ENCODE measurements at regions not wholly inside any gene's neighbourhood (a gene's known extent, or its start where the extent isn't known, plus 50 kb on each side); places are given as distances from the start of the nearest gene placed in this dataset.

DNA sequence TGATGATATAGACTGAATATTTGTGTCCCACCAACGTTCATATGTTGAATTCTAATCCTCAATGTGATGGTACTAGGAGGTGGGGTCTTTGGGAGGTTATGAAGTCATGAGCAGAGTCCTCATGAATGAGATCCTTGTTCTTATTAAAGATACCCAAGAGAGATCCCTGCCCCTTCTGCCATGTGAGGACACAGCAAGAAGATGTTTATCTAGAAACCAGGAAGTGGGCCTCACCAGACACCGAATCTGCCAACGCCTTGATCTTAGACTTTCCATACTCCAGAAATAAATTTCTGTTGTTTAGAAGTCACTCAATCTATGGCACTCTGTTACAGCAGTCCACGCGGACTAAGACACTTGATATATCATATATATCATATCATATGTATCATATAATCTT lies 67.7 kb upstream of the GCM1 start:
- H3K9ac ChIP-seq (ENCODE audit: insufficient read depth, low read depth, low read length) = no peak overlapping the region
- in situ Hi-C loops (cut with HindIII; ENCODE audit: extremely low pct_ligation_motif_present, low pct_unique_long_range_greater_than_20kb) = no loop called here
- H2AFZ ChIP-seq (ENCODE audit: low read length) = no peak overlapping the region
- intact Hi-C loops (cut with micrococcal nuclease; ENCODE audit: unreplicated experiment) = no loop called here
- no peak overlapping the region for H3K4me3 ChIP-seq (replicated peaks in 1 of 3; ENCODE audit: insufficient read depth in 1 of 3, low read depth in 2 of 3, low read length in 3 of 3)
- H3K9me3 ChIP-seq (ENCODE audit: low read length) = peaks cover 8% of the 10 kb centered on the region; the same call in 1 of the 2 replicates
- CTCF ChIA-PET (ENCODE audit: low intra/inter-chr PET ratio, low total read pairs) = no interaction called here
- H4K20me1 ChIP-seq (ENCODE audit: insufficient read depth, low read length) = no peaks in the 10 kb centered on the region
- TF ChIP-seq IKZF1 (IDR thresholded peaks at IDR 0.05) (no peak), MIER2 (CRISPR knock-in tag; IDR thresholded peaks at IDR 0.05) (no peak), NFRKB (IDR thresholded peaks at IDR 0.05) (no peak), ZNF496 (CRISPR knock-in tag; IDR thresholded peaks at IDR 0.05; ENCODE audit: insufficient replicate concordance) (no peak), SYNCRIP (IDR thresholded peaks at IDR 0.05; ENCODE audit: insufficient read depth, low read depth, low read length) (no peak)
- BruUV-seq (replicated peaks) = no TSS peak
- no peaks in the 10 kb centered on the region for H3K36me3 ChIP-seq (replicated peaks in 1 of 2; ENCODE audit: control insufficient read depth in 1 of 2, insufficient read depth in 2 of 2, low read length in 2 of 2)
- no peaks in the 10 kb centered on the region for H3K27me3 ChIP-seq (ENCODE audit: control insufficient read depth in 1 of 2, insufficient read depth in 2 of 2, low read length in 2 of 2)
- POLR2A ChIA-PET = no interaction called here
- ATAC-seq (no peak), FAIRE-seq (no peak), DNase-seq (ENCODE audit: low spot score) (no peak)
- H3K4me1 ChIP-seq (ENCODE audit: insufficient read depth, low read length) = no peaks in the 10 kb centered on the region
- 38% methylated on average over 5 of the region's 5 CpGs for WGBS (ENCODE audit: low lambda C conversion rate)
- no peaks in the 10 kb centered on the region for H3K79me2 ChIP-seq (ENCODE audit: insufficient read depth, low read length)
- H3K27ac ChIP-seq (ENCODE audit: extremely low read length, insufficient read depth, low read length) = no peak overlapping the region
- no peak overlapping the region for H3K4me2 ChIP-seq (ENCODE audit: low read depth, low read length)

DNA sequence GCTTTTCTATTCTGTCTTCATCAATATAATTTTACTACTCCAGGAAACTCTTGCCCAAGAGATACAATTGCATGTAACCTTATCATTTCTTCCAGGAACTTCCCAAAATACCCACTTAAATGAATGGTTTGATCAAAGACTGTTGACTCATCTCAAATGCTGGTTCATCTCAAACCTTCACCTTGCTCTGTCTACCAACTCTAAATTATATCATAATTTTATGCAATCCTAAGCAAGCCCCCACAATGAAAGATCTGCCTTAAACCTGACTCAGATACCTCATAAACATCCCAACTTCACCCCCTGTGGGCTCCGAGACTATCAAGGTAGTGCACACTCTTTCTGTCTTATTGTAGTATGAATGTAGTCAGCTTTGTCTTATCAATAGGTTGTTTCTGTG lies 65.5 kb upstream of the GCM1 start:
- Histone ChIP-seq H3K4me3 (replicated peaks in 1 of 3; ENCODE audit: insufficient read depth in 1 of 3, low read depth in 2 of 3, low read length in 3 of 3) (no peak overlapping the region), H3K9ac (ENCODE audit: insufficient read depth, low read depth, low read length) (no peak overlapping the region), H3K9me3 (ENCODE audit: low read length) (peaks cover 8% of the 10 kb centered on the region; the same call in 1 of the 2 replicates), H2AFZ (ENCODE audit: low read length) (no peak overlapping the region), H4K20me1 (ENCODE audit: insufficient read depth, low read length) (no peaks in the 10 kb centered on the region), H3K4me1 (ENCODE audit: insufficient read depth, low read length) (no peaks in the 10 kb centered on the region), H3K36me3 (replicated peaks in 1 of 2; ENCODE audit: control insufficient read depth in 1 of 2, insufficient read depth in 2 of 2, low read length in 2 of 2) (no peaks in the 10 kb centered on the region), H3K27me3 (ENCODE audit: control insufficient read depth in 1 of 2, insufficient read depth in 2 of 2, low read length in 2 of 2) (no peaks in the 10 kb centered on the region), H3K27ac (ENCODE audit: extremely low read length, insufficient read depth, low read length) (no peak overlapping the region), H3K79me2 (ENCODE audit: insufficient read depth, low read length) (no peaks in the 10 kb centered on the region), H3K4me2 (ENCODE audit: low read depth, low read length) (no peak overlapping the region)
- DNase-seq (ENCODE audit: low spot score) (no peak), FAIRE-seq (no peak), ATAC-seq (no peak)
- no peak for TF ChIP-seq ZNF557 (CRISPR knock-in tag; IDR thresholded peaks at IDR 0.05)
- no peak for TF ChIP-seq CEBPG (CRISPR knock-in tag; IDR thresholded peaks at IDR 0.05)
- TF ChIP-seq, protein P1, sequence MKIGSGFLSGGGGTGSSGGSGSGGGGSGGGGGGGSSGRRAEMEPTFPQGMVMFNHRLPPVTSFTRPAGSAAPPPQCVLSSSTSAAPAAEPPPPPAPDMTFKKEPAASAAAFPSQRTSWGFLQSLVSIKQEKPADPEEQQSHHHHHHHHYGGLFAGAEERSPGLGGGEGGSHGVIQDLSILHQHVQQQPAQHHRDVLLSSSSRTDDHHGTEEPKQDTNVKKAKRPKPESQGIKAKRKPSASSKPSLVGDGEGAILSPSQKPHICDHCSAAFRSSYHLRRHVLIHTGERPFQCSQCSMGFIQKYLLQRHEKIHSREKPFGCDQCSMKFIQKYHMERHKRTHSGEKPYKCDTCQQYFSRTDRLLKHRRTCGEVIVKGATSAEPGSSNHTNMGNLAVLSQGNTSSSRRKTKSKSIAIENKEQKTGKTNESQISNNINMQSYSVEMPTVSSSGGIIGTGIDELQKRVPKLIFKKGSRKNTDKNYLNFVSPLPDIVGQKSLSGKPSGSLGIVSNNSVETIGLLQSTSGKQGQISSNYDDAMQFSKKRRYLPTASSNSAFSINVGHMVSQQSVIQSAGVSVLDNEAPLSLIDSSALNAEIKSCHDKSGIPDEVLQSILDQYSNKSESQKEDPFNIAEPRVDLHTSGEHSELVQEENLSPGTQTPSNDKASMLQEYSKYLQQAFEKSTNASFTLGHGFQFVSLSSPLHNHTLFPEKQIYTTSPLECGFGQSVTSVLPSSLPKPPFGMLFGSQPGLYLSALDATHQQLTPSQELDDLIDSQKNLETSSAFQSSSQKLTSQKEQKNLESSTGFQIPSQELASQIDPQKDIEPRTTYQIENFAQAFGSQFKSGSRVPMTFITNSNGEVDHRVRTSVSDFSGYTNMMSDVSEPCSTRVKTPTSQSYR (CRISPR knock-in tag; IDR thresholded peaks at IDR 0.05; ENCODE audit: borderline replicate concordance) = no peak
- no peak for TF ChIP-seq NONO (IDR thresholded peaks at IDR 0.05)
- TF ChIP-seq NONO (CRISPR knock-in tag; conservative IDR thresholded peaks at IDR 0.05) = no peak
- TF ChIP-seq ZNF644 (CRISPR knock-in tag; IDR thresholded peaks at IDR 0.05; ENCODE audit: low read depth) = no peak
- TF ChIP-seq, protein P2, sequence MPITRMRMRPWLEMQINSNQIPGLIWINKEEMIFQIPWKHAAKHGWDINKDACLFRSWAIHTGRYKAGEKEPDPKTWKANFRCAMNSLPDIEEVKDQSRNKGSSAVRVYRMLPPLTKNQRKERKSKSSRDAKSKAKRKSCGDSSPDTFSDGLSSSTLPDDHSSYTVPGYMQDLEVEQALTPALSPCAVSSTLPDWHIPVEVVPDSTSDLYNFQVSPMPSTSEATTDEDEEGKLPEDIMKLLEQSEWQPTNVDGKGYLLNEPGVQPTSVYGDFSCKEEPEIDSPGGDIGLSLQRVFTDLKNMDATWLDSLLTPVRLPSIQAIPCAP (CRISPR knock-in tag; IDR thresholded peaks at IDR 0.05; ENCODE audit: low read depth) = no peak
- TF ChIP-seq SMAD3 (CRISPR knock-in tag; IDR thresholded peaks at IDR 0.05) = no peak
- no peak for TF ChIP-seq MED8 (CRISPR knock-in tag; IDR thresholded peaks at IDR 0.05; ENCODE audit: insufficient replicate concordance)
- TF ChIP-seq ZNF382 (CRISPR knock-in tag; IDR thresholded peaks at IDR 0.05; ENCODE audit: borderline replicate concordance) = no peak
- TF ChIP-seq, protein P3, sequence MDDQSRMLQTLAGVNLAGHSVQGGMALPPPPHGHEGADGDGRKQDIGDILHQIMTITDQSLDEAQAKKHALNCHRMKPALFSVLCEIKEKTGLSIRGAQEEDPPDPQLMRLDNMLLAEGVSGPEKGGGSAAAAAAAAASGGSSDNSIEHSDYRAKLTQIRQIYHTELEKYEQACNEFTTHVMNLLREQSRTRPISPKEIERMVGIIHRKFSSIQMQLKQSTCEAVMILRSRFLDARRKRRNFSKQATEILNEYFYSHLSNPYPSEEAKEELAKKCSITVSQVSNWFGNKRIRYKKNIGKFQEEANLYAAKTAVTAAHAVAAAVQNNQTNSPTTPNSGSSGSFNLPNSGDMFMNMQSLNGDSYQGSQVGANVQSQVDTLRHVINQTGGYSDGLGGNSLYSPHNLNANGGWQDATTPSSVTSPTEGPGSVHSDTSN (CRISPR knock-in tag; IDR thresholded peaks at IDR 0.05; ENCODE audit: borderline replicate concordance) = no peak
- TF ChIP-seq KMT2B (CRISPR knock-in tag; IDR thresholded peaks at IDR 0.05) = no peak
- POLR2A ChIA-PET = no interaction called here
- intact Hi-C loops (cut with micrococcal nuclease; ENCODE audit: unreplicated experiment) = no loop called here
- 3% methylated on average over 1 of the region's 1 CpG for WGBS (ENCODE audit: low lambda C conversion rate)
- no TSS peak for BruUV-seq (replicated peaks)
- in situ Hi-C loops (cut with HindIII; ENCODE audit: extremely low pct_ligation_motif_present, low pct_unique_long_range_greater_than_20kb) = no loop called here
- CTCF ChIA-PET (ENCODE audit: low intra/inter-chr PET ratio, low total read pairs) = no interaction called here

All from HepG2 (cell line).